GM18951 (cell line): ENCODE measurements at regions not wholly inside any gene's neighbourhood (a gene's known extent, or its start where the extent isn't known, plus 50 kb on each side); places are given as distances from the start of the nearest gene placed in this dataset.

Source experiments
- POLR2A ChIP-seq: IDR thresholded peaks from 4 replicates; pipeline ENCODE4 v1.6.1; 2011; ENCODE audit warnings: mild to moderate bottlenecking; ENCODE audit not compliant: insufficient read length, insufficient read depth; ENCODE audit errors: extremely low read depth
- in situ Hi-C: fragments of 300-500 bp; cut with MboI; formaldehyde crosslinking; loops from one replicate; pipeline ENCODE4 v1.12.0; 2022; ENCODE audit warnings: low sequenced_read_pairs, mixed read lengths, inconsistent platforms; ENCODE audit not compliant: unreplicated experiment

DNA sequence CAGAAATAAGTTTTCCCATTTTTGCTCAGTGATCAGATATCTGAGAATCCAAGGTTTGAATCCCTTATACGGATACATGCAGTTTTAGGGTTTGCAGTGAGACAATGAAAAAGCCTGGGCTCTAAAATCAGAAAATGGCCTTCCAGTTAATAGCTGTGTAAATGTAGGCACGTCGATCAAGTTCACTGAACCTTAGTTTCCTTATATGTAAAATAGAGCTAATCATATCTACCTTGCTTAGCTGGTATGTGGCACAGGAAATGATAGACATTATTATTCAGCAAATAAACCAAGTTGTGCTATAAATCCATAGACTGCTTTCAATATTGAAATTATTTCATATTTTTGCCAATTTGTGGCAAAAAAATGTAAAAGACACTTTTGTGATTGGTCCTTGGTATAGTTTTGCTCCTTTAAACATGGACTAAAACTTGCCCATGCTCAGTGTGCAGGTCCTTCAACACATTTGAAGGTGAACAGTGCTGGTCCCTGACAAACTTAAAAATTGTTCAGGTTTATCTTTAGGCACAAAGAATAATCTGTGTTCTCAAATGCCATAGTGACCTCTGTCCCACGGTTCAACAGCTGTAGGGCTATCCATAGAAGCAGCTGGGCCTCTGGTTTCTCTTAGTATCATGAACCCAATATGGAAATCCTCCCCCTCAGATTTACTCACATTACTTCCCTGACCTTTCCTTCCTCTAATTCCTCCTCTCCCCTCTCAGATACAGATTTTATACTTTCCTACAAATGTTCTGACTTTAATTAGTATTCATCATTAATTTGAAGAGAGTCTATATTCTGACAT lies 51.0 kb downstream of the CCDC54 start:
- in situ Hi-C loops = no loop called here
- no peak for TF ChIP-seq POLR2A

DNA sequence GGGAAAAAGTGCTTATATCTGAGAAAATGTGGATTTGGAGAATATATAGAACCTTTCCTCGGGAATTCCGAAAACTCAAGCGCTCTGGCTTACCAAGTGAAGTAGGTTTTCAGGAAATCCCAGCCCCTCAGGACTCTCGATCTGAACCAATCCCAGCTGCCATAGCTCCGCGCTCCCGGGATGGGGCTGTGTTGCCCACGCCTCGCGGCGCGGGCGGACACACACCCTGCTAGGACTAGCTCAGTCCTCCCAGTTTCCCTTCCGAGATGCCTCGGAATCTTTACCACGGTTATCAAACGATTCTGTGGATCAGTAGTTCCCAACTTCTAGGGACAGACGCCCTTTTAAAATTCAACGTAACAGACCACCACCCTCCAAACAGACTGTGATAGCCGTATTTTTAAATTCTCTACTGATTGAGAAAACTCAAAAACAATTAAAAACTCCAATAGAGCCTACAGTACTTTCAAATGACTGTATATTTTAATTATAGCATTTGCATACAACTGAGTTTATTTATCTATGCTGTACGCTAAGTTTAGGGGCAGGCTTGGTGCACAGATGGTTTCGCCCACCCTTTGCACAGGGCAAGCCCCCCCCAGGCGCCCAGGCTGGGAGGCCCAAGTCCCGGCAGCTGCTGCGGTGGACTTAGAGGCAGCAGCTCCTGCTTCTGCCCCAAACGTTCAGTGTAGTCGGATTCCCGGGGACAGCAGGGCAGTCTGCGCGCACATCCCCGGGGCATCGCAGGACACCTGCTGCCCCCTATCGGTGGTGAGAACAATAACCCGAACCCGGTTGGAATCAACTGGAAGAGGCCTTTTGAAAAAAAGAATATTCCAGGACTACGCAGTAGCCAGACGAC lies 52.3 kb downstream of the CCDC54 start:
- in situ Hi-C loops = no loop called here
- TF ChIP-seq POLR2A = no peak

DNA sequence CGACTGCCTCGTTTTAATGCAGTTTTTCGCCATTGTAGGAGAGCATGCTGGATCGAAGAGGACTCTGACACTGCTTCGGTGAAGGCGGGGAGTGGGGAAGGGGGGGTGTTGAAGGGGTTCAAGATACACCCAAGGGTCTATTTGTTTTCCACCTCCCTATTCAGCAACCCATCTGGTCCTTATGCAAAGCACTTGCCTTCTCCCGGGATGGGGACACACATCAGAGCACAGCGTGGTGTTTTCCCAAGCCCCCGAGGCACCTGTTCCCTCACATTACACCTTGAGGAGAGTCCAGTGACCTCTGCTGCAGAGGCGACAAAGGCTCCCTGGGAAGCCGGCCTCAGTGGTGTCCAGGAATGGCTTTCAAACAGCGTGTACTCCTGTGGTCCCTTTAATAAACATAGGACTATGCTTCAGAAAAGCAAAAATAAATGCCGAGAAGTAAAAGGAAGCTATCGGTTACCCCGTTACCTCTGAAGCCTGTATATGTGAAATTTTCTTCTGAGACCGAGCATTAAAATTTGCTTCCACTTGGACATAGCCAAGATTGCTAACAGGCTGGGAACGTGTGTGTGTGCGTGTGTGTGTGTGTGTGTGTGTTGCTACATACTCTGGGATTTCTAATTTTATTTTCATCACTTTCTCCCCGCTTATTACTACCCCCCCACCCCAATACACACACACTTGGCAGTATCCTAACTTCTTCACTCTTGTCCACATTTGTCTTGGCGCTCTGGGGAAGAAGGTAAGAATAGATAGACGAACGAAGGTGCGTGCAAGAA lies 53.2 kb downstream of the CCDC54 start:
- TF ChIP-seq POLR2A = no peak
- in situ Hi-C loops = no loop called here

DNA sequence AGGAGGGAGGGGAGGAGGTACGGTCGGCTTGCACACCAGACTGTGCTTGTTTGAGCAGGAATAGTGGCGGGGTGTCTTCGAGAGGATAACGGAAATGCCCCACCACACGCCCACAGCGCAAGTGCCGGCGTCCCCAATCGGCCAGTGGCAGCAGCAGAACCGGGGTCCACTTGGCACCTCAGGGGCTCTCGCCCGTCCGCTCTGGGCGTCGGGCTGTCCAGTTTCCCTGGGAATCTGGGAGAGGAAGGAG lies 53.7 kb downstream of the CCDC54 start:
- in situ Hi-C loops = no loop called here
- TF ChIP-seq POLR2A = no peak

DNA sequence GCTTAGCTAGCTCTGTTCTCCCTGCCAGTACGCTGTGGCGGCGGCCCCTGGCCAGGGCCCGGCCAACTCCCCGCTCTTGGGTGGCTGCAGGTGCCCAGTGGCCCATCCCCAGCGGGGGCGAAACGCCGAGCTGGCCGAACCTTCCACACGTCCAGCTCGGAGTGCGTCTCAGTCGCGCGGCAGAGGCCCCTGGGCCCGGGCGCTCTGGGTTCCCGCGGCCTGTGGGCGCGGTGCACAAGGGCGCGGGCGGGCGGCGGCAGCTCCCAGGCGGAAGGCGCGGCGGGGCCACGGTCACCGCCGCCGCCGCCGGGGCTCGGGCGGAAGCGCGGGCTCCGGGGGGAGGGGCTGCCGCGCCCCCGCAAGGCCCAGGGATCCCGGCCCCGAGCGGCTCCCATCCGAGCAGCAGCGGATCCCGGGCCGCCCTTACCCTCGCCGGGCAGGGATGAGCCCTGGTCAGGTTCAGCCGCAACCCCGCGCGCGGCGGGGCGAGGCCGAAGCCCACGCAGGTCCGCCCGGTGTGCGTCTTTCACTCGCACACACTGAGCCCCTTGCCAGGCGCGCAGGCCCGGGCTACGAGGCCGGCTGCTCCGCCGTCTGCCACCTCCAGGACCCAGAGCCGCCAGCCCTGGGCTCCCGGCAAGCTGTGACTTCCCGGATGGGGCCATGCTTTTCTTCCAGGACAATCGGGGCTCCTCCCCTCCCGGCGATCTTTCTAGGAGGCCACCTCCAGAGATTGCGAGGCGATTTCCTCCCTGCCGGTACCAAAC lies 54.2 kb downstream of the CCDC54 start:
- in situ Hi-C loops = no loop called here
- peak; percentile 33 for TF ChIP-seq POLR2A

DNA sequence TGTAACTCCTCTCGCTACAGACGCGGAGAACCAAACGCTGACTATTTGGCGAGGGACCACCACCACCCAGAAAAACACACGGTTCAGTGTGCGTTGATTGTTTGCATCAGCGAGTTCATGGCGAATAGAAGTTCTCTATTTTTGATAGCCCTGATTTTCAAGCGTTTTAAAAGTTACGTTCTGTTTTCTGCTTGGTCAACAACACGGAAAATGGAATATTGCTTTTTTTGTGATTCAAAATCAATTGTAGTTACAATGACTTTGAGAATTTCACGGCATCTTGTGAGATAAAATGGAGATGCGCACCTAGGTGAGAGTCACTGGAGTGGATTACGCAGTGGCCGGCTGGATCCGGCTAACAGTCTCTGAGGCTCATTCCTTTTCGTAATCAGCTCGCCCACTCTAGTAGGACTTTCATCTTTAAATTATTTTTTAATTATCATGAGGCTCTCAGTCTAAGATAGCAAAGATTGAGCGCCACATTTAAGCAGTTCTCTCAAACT lies 54.8 kb downstream of the CCDC54 start:
- no peak for TF ChIP-seq POLR2A
- in situ Hi-C loops = no loop called here

DNA sequence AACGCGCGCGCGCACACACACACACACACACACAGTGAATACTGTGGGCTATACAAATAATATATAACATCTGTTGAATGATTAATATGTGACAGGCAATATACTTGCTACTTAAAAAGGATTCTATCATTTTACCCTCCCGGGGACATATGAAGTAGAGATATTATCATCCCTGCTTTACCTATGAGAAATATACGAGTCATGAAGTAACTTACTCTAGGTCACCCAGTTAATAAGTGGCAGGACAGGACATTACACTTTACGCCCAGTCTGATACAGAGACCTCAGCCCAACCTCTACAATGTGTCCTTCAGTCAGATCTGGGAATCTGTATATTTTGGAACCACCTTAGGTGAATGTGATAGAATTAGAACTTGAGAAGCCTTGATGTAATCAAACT lies 55.4 kb downstream of the CCDC54 start:
- no peak for TF ChIP-seq POLR2A
- in situ Hi-C loops = no loop called here

DNA sequence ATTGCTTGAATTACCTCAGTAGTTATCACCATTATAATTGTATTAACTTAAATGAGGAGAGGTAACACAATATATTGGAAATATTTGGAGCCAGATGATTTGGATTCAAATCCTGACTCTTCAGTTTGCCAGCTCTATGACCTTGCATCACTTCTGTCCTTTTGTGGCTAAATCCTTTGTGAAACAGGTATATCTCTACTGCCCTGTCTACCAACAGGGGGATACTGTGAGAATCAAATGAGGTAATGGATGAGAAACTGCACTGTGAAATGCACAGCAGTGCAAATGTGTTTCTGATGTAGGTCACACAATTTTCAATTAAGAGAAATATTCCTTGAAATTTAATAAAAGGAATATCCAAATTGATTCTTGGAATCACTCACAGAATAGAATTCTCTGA lies 58.8 kb downstream of the CCDC54 start:
- in situ Hi-C loops = no loop called here
- no peak for TF ChIP-seq POLR2A

DNA sequence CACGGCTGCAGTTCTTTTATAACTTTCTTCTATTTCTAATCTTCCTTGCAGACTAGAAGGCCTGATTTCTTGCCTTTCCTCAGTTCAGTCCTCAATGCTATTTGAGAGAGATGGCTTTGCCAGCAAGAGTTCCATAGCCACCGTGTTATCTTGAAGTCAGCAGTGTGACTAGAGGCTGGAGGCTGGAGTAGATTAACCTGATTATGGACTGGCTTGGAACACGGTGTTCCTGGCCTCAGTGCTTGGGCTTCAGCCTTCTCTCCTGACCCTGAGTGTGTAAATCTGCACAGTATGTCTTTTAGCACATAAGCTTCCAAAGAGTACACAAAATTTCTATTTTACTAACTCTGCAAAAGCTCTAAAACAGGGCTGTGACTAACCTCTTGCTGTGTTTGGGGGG lies 61.4 kb downstream of the CCDC54 start:
- no peak for TF ChIP-seq POLR2A
- in situ Hi-C loops = no loop called here

DNA sequence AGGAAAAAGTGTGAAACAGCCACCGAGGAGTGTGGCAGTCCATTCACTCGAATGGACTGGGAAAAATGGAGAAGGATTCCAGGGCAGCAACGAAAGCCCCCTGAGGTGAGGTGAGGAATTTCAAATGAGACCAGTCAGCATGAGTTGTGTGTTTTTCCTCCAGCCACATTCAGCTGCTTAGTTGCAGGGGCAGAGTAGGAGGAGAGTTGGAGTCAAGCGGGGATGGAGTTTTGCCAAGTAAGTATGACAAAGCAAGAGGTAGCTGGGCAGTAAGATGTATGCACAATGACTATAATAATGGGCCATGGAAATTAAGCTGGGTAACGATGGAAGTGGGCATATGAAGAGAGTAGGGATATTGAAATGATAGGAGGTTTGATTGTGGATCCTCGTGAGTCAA lies 64.4 kb downstream of the CCDC54 start:
- in situ Hi-C loops = no loop called here
- no peak for TF ChIP-seq POLR2A

DNA sequence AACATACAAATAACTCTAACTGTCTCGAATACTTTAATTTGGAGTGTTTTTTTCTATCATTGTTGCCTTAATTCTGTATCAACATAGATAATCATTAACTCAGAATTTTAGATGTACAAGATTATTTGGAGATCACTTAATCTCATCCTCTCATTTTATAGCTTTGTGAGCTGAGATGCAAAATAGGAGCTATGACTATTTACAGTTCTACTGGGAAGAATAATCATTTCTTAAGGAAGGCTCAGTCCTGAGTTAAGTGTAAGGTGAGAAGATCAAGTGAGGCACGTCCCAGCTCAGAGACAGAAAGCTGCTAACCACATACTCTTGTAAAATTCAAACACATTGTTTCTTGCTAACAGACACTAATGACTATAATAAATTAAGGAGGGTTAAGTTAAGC lies 66.2 kb downstream of the CCDC54 start:
- TF ChIP-seq POLR2A = no peak
- in situ Hi-C loops = no loop called here

DNA sequence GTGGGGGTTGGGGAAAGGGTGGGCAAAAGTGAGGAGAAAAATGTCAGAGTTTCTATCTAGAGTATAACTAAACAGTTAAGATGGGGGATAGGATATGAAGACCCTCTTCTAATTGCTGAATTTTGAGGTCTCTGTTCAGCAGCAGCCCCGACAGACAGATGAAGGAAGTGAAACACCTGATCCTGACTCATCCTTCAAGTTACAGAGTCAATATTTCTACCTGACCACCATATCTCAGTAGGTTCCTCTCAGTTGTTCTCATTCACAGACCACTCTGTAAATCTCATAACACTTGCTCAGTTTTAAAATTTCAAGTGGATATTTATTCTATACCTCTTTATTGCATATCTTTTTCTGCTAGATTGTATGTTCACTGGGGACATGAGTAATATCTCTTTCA lies 69.5 kb downstream of the CCDC54 start:
- in situ Hi-C loops = no loop called here
- TF ChIP-seq POLR2A = no peak
